ENCODE measurements at regions not wholly inside any gene's neighbourhood (a gene's known extent, or its start where the extent isn't known, plus 50 kb on each side); places are given as distances from the start of the nearest gene placed in this dataset.
A peak's percentile ranks its signal among the peaks of the same experiment; 100 is the strongest.

DNA sequence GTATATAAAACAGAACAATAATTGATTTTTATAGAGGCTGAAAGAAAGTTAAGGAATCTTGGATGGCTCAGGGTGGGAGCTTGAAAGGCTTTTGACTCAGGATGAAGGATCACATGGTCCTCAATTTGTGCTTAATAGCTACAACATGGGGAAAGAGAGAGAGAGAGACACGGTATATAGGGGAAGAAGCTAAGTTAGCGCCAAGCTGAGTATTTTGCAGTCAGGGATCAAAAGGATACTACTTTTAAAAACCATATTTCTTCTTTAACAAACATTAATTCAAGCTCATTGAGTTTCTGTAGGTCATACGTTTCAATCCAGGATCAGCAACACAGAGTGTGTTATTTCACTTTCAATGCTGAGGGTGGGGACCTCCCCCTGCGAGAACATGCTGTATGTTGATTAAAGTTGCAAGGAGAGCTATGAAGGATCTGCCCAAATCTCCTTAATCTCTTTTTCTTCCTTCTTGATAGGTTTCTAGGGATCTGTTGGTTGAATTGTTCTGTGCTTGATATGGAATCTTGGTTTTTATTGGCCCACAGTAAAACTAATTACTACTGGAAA, 133.1 kb upstream of the NUDT4 start:
- DNase-seq (peak; percentile 29), ATAC-seq (peak; percentile 77)

DNA sequence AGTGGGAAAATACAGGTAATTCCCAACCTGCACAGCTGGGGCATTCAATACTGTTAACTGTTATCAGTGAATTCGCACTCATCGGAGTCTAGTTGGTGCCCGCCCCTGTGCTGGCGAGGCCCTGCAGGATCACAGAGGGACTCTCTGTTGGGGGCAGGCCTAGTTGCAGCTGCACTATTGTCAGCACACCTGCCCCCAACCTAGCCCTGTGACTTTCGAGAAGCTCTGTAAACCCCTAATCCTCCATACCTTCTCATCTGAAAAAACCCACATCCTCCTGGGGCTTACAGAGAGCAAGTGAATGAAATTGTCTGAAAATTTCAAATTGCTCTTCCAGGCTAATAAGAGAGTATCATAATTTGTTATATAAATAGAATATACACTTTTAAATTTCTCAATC, 132.2 kb upstream of the NUDT4 start:
- DNase-seq: peak; percentile 27
- ATAC-seq: peak; percentile 55

DNA sequence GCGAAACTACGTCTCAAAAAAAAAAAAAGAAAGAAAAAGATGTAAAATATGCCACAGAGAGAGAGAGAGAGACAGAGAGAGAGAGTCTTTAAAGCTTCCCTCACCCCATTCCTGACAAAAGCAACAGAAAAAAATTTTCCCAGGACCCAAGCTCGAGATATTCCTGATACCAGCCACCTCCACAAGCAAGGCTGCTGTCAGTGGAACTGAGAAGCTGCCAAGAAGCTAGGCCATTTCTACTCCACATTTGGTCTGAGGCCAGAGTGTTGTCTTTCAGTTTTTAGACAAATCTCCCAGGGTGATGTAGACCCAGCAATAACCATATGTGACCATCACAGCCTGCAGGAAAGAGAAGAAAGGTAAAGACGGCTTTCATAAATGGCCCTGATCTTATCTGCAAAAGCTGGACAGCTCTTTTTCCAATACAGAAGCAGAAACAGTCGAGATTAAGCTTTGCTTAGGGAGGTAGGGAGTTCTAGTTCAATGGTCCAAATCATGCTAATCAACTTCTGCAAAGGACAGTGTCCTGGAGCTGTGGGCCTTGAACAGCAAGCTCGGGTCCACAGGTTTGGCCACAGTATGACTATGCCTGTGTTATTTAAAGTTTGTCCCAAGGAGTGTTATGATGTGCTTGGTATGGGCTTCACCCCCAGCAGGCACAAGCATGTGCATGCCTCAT, 130.3 kb upstream of the NUDT4 start:
- ATAC-seq: no peak
- DNase-seq: no peak

DNA sequence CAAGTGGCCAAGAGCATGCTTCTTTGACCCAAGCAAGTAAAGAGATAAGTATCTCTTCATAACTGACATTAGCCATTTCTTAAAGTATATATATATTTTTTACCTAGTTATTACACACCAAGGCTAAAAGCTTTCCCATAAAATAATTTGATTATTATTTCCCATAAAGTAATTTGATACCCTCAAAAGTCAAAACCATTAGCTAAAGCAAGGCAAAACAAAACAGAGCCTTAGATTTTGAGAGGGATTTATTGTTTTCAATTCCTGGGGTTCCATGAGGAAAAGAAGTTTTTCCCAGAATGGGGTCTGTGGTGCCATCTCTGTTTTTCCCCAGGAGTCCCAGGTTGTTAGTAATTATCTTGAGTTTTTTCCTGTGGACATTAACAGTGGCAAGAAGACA, 125.5 kb upstream of the NUDT4 start:
- ATAC-seq: no peak
- no peak for DNase-seq

DNA sequence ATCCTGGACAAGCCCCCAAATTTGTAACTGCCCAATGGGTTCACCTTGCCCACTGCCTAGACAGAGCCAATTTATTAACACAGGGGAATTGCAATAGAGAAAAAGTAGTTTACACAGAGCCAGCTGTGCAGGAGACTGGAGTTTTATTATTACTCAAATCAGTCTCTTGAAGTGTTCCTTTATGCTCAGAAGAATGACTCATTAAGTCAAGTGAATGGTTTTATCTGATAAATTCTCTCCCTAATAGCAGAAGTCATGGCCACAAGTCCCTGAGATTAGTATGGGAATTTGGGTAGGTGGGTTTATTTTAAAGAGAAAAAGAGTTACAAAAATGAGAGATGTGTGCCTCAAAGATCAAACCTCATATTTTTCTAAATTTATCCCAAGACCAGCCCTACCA, 122.8 kb upstream of the NUDT4 start:
- DNase-seq (no peak), ATAC-seq (no peak)

DNA sequence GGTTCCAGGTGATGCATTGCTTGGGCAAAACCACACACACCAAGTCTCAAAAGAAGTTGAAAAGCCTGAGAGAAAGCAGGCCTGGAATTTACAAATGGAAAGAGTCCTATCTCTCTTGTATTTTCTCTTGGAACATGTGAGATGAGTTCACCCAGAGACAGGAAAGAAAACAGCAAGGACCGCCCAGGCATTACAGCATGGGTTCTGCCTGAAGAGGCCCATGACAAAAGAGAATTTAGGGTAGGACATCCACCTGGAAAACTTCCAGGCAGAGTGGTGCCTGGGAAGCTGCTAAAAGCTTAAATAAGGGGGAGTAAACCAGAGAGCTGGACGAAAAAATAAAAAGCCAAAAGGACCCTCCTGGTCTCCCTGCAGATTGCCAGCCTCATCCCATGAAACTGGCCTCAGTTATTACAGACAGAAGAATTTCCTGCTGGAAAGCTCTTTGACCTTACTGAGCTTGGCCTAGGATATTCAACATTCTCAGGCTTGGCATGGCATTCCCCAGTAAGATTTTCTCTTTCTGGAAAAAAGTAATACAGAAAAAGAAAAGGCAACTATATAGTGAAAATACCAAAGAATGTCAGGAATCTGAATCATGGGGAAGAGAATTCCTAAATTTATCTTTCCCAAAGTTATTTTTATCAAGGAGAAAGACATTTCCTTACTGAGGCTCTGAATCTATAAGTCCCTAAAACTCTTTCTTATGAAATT, 121.3 kb upstream of the NUDT4 start:
- ATAC-seq (no peak), DNase-seq (no peak)

DNA sequence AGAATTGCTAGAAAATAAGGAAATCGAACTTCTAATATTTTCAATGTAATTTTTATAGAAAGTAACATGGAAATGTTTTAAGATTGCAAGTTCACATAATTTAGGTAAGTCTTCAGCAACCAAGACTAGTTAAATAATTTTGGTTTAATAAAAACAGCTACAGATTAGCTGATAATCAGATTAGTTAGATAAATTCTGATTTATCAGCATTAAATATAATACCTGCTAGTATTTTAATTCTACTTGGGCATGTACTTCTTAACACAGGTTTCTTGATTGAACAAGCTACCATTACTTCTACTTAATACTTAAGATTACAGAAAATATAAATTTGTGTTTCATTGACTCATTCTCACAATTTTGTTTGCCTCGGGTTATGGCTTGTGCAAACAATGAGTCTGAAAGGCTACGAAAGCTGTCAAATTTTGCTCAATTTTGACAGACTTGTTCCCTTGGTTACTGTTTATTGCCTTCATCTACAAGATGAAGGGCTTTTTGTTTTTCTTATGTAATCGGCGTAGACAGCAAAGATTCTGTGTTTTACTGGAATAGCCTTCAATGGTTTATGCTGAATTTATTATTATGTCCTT, 116.1 kb upstream of the NUDT4 start:
- ATAC-seq (no peak), DNase-seq (no peak)

DNA sequence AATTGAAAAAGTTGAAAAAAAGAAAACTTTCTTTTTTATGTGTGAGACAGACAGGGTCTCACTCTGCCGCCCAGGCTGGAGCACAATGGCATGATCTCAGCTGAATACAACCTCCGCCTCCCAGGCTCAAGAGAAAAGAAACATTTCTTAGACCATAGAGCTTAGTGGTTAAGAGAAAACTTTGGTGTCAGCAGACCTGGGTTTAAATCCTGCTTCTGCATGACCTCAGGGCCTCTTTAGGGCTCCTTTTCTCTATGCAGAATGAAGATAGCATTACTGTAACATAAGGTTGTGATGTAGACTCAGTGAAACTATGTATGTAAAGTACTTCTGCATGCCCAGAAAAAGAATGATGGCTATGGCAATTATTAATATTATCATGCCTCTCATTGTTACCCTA, 104.7 kb upstream of the NUDT4 start:
- ATAC-seq: no peak
- no peak for DNase-seq

DNA sequence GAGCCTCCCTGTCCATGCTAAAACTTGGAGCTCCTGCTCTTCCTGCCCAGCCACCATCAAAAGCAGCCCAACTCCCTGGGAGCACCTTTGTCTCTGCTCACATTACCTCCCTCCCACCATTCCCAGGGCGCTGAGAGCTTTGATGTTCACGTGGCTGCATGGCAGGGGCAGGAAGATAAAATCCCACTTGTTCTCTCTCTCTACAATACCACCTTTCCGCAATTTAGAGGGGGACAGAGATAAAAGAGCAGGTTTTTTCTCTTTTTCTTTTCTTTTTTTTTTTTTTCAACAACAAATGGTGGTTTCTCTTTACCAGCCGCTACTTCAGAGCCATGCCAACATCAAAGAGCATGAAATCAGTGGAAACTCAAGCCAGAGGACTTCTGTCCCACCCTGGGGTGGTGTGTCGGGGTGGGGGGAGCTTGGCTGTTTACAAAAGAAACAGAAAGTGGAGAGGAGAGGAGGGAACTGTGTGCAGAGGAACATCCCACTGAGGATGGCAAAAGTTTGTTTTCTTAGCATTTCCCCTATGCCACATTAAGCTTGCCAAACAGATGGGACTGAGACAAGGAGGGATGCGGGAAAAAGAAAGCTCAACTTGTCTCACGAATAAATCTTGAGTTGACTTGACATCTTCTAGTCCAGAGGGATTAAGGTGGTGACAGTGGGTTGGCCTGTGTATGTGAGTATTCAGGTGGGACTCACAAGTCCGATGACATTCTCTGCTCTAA, 103.7 kb upstream of the NUDT4 start:
- ATAC-seq: no peak
- no peak for DNase-seq

DNA sequence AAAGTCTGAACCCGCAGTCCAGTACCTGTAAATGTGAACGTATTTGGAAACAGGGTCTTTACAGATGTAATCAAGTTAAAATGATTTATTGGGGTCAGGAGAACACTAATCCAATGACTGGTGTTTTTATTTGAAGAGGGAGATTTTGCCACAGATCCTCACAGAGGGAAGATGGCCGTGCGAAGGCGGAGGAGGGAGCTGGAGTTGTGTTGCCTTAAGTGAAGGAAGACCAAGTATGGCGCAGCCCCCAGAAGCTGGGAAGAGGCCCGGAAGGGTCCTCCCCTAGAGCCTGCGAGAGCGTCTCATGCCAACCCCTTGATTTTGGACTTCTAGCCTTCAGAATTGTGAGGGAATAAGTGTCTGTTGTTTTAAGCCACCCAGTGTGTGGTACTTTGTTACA, 102.8 kb upstream of the NUDT4 start:
- DNase-seq (no peak), ATAC-seq (no peak)

DNA sequence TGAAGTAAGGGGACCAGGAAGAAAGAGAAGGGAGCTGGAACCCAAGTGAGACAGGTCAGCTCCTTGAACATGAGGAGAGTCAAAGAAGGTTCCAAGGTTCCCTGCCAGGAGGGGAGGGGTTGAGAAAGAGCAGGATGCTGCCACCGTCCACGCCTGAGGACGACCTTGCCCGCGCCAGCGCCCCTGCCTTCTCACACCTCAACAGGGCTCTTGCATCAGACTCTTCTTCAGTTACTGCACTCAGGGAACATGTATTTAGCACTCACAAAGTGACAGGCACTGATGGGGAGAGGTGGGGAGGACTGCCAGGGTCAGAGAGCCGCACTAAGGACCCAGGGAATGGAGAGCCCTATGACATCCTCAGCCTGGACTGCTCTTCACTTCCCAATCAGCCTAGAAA, 102.1 kb upstream of the NUDT4 start:
- no peak for DNase-seq
- no peak for ATAC-seq

DNA sequence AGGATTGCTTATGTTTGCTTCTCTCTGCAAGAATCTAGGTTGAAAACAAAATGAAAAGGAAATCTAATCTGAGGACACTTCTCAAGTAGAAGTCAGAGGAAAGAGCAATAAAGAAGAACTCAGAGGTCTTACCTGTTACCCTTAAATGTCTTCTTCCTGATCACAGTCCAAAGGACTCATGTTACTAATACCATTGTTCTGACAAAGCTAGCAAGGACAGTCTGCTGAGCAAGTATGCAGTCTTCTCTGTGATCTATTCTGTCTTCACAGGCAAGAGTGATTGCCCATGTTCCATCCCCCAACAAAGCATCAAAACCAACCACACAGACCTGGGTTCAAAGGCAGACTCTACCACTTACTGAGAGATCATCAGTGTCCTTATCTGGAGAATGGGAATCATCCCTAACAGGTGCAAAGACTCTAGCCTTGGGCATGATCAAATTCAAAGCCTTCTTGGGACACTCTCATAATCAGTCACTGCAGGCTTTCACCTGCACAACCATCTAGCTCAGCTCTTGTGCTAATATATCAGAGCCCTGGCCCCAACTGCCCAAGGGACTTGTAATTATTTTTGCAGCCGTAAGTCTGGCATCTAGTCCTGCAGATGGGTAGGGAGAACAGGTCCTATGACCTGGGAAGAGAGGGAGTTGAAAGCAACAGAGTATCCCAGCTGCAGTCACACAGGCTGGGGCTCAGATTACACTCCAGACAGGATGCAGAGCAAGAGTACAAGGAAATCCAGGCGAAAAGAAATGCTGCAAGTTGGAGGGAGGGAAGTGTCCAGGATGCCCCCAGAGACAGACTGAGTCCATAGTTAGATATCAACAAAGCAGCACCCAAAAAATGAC, 97.9 kb upstream of the NUDT4 start:
- DNase-seq (no peak), ATAC-seq (no peak)

DNA sequence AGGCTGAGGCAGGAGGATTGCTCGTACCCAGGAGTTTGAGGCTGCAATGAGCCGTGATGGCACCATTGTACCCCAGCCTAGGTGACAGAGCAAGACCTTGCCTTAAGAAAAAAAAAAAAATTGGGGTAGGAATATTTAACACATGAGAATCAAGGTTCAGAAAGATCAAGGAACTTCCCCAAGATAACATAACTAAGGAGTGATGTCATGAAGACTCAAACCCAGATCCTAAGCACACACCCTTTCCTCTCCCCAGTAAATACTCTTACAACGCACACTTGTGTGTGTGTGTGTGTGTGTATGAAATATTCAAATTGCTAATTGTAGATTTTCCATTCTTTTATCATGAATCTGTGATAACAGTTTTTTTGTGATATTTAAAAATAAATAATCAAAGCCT, 90.6 kb upstream of the NUDT4 start:
- DNase-seq (no peak), ATAC-seq (no peak)

DNA sequence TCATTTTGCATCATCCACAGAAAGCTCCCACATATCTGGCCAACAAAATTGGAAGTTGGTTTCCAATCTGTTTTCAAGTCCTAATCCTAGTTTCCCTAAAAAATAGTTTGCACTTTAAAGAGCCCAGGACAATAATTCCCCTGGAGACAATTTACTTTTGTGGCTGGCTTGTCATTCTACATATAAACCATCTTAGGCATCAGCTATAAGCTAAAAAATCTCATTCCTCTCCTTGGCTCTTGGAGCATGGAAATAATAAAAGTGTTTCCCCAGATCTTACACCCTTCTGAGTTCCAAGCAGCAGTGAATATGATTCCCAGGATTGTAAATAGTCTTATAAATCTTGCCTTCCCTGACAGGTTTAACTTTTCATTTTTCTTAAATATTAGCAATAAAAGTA, 89.1 kb upstream of the NUDT4 start:
- ATAC-seq: no peak
- no peak for DNase-seq

DNA sequence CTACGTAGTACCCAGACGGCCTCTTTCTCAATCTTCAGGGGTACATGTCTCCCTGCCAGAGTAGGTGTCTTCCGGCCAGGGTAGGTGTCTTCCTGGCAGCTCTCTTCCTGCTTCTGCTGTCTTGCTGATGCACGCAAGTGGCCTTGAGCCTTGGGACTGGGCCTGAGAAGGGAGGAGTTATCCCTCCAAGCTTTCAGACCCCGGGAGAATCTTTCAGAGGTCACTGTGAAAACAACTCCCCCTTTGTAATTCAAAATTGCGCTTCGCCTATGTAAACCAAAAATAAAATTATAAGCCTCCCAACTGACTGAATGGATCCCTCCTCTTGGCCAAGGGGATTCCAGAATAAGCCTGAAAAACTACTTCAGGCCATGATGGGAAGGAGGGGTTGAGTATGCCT, 87.3 kb upstream of the NUDT4 start:
- DNase-seq: no peak
- ATAC-seq: no peak

DNA sequence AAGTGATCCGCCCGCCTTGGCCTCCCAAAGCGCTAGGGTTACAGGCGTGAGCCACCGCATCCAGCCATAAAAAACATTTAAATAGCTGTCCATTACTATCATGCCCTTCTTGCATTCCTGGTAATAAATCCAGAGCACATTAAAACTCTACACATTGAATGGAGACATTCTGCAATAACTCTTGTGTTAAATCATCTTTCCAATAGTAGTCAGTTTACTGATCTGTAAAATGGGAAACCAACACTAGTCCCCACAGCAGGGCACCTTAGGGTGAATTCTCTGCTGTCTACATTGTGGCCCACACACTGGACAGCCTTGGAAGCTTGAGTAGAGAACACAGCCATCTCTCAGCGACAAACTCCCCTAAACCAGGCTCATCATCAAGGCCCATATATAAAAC, 85.5 kb upstream of the NUDT4 start:
- DNase-seq (no peak), ATAC-seq (no peak)

DNA sequence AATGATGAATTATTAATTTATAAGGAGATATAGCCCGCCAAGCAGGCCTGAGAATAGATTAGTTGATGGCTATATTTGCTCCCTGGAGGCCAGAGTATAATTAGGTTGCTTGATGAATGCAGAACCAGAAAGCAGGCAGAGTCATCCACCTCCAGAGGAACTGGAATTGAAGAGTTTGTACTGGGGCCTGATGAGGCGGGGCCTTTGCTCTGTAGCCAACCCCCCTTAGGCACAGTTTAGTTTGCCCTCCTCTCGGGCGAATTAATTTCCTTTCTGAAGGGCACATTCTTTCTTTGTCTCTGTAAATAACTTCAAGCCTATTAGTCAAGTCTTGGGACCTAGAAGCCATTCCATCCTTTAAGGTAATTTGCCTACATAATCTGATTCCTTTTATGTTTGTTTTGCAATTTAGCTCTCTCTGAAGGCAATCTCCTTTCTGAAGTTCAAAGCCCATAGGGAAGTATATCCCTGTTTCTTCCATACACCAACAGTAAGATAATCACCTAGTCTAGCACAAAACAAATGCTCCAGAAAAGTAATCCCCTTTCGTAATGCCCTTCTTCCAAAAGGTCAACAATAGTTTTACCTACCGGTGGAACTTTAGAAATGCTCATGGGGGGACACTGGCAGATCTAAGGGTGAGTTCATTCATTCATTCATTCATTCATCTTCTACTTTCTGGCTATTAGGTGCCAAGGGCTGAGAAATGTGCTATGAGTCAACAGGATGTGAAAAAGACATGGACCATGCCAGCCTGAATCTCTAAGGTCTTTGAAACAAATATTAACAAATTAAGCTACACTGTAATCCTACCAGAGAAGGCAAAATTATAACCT, 84.8 kb upstream of the NUDT4 start:
- ATAC-seq: no peak
- no peak for DNase-seq

DNA sequence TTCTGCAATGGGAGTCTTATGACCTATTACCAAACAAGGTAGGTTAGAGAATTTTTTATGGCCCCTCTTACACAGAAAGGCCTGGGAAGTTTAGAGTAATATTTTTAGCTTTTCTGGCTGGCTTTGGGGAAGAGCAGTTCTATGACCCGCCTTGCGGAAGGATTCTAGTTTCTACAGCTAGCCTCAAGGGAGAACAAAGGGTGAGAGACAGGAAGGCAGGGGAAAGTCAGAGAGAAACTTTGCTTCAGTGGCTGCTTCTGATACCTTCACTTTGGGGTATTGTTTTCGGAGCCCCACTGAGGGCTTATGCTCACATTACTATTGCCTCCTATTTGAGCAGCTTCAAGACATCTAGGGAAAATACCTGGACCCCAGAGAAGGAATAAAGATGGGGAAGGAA, 80.7 kb upstream of the NUDT4 start:
- ATAC-seq: no peak
- DNase-seq: no peak

DNA sequence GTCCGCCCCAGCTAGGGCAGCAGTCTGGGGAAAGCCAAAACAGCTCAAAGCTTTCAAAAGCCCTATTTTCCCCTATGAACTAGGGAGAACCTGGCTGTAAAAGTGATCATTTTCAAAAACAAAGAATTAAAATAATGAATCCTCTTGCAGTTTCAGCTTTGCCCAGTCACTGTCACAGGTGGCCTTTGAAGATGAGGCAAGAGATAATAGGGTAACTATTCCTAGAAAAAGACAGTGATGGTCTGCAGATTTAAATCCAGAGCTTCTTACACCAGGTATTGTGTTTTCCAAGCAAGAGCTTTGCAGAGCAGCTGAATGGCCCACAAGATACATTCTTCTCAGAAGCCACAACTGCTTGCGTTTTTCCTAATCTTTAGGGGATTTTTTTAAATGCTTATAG, 80.2 kb upstream of the NUDT4 start:
- ATAC-seq (no peak), DNase-seq (no peak)

DNA sequence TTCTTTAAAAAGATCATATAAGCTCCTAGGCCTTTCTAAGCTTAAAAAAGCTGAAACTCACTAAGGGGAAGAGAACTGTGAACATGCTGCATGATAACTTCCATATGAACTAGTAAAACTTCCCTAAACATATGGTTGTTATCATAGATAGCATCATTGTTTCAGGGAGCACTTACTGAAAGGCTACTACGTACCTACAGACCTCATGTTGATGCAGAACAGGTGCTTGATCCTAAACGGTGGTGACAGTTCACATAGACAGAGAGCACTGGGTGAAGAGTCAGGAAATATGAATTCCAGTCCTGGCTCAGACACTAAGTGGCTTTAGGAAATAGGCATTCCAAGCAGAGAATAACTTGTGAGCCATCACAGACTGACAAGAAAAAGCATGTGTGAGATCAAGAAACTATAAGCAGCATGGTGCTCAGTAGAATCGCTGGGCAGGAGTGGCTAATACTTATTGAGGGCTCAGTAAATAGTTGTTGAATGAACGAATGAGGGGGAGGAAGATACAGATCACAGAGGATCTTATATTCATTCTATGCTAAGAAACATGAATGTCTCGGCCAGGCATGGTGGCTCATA, 78.4 kb upstream of the NUDT4 start:
- no peak for DNase-seq
- no peak for ATAC-seq

DNA sequence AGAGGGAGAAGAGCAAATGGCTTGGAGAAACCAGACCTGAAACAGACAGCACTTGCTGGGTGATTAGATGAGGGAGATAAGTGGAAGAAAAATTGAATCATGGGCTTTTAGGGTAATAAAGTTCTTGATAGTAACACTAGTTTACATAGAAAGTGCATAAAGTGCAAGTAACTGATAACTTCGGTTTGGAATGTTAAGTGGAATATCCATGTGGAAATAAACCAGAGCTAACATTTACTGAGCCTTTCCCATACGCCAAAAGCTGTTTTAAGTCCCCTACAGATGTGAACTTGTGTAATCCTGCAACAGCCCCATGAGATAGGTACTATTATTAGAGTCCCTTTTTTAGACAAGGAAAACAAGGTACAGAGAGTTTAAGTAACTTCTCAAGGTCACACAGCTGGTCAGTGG, 77.1 kb upstream of the NUDT4 start:
- no peak for ATAC-seq
- DNase-seq: no peak

All from stimulated activated naive CD8-positive, alpha-beta T cell treated with anti-CD3 and anti-CD28 coated beads, Interleukin-15, Interleukin-2, amounts not matched to agents 100 U/mL and 50 U/mL, for 24 hours (primary cell).